ENCODE measurements at regions not wholly inside any gene's neighbourhood (a gene's known extent, or its start where the extent isn't known, plus 50 kb on each side); places are given as distances from the start of the nearest gene placed in this dataset.

DNA sequence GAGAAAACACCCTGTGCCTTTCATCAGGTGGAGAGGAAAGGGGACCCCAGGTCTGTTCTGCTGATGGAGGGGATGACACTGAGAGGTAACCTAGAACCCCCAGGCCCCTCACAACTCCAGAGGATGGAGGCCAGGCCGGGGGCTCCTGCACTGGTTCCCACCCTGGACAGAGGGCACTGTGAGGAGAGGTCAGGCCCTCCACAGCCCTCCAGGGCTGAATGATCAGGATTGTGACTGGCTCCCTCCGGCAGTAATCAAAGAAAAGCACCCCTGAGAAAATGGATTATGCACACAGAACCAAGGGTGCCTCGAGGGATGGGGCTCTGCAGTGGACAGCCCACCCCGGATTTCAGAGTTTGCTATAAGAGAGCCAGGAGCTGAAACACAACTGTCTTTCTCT, 502.8 kb downstream of the TCERG1L start:
- DNase-seq: no peak

DNA sequence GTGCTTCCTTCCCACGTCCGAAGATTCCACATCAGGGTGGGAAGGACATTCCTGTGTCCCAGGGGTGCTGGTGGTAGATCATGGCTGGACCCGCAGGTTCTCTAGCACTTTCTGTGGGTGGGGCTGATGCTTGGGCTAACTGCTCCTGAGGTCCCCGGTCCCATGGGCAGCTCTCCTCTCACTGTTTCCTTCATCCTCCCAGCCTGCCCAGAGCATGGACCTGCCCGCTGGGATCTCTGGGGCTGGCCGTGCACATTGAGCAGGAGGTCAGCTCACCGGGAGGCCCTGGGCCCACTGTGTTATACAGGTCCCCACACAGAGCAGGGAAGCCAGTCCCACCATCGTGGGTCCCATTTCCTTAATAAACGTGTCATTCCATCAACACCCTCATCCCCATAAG, 502.3 kb downstream of the TCERG1L start:
- DNase-seq: no peak

- no peak for DNase-seq
These were observed 501.6 kb downstream of the TCERG1L start for GRCh38 chr10:130809761-130810515.

DNA sequence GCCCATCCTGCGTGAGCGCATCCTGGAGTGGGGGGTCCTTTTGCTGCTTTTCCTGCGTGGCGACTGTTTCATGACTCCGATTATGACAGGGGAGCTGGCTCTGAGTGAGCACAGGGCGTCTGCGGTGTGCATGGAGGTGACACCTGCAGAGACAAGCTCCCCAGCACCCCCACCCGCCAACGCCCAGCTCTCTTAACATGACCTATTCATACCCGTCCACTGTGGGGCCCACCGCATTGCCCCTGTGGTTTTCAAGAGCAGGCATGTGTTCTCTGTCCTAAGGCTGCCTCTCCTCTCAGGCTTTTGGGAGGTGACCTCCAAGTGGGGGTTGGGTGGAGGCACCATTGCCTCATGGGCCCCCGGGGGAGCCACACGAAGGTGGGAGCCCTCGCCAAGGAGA, 500.7 kb downstream of the TCERG1L start:
- no peak for DNase-seq

GRCh38 chr10:130812381-130813148, 499.0 kb downstream of the TCERG1L start:
- no peak for DNase-seq

GRCh38 chr10:130814610-130815009, 496.9 kb downstream of the TCERG1L start:
- DNase-seq: no peak

DNA sequence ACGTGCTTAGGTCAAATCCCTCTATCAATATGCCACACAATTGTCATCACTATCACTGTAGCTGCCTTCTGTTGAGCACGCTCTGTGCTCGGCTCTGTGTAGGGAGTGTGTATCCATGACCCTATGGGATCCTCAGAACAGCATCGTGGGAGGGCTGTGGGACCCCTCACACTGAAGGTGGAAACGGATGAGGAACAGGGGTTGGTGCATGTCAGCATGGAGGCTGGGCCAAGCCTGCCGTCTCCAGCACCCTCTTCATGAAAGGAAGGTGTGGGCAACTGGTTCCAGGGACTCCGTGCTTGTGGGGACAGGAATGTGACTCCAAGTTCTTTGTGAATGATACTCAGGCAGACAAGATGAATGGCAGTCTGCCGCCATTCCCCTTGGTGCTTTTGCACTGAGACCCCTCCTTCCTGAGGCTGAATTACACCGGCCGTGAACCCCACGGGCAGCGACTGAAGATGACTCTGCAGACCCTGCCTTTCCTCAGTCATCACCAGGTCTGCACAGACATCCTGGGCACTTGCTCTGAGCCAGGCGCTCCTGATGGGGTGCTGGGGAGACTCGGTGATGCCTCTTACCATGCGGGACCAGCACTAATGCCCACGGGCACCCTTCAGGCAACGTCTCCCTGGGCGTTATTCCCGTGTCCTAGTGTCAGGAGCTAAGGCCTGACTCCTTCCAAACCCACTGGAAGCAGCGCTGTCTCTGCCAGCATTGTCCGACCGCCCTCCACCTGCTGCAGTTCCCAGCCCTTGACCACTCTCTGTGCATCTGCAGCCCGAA, 495.2 kb downstream of the TCERG1L start:
- DNase-seq: no peak

- no peak for DNase-seq
These were observed 494.4 kb downstream of the TCERG1L start for GRCh38 chr10:130817046-130817624.

DNA sequence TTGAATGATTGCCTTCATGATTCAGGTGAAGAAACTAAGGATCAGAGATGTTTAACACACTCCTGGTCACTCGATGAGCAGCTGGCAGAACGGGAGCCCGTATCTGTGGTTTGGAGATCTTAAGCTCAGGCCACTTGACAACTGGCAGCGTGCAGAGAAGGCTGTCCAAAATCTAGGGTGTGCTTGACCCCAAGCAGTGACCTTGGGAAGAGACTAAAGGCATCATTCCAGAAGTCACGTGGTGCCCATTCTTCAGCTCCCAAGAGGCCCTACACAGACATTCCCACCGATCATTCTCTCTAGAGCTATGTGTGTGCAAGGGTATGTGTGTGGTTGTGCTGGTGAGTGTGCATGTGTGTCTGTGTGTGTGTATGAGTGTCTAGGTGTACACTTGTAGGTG, 493.8 kb downstream of the TCERG1L start:
- no peak for DNase-seq

DNA sequence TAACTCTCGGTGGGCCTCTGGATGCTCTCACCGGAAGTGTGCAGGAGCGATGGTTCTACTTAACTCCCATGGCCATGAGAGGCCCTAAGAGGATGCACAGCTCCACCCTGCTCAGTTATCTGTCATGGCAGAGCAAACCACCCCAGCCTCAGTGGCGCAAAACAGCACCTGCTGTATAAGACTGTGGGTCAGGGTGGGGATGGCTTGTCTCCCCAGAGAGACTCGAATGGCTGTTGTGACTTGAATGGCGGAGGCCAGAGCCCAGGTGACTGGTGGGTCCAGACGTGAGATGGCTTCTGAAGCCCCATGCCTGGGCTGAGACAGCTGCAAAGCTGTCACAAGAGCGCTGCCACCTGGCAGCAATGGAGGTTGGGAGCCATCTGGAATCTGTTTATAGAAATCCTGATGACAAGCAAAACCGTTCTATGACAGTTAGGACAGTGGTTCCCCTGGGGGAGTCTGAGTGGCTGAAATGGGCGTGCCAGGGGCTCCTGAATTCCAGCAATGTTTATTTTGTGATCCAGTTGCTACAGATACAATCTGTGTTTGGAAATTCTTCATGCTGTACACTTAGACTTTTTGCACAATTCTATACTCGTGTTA, 490.5 kb downstream of the TCERG1L start:
- DNase-seq: no peak

DNA sequence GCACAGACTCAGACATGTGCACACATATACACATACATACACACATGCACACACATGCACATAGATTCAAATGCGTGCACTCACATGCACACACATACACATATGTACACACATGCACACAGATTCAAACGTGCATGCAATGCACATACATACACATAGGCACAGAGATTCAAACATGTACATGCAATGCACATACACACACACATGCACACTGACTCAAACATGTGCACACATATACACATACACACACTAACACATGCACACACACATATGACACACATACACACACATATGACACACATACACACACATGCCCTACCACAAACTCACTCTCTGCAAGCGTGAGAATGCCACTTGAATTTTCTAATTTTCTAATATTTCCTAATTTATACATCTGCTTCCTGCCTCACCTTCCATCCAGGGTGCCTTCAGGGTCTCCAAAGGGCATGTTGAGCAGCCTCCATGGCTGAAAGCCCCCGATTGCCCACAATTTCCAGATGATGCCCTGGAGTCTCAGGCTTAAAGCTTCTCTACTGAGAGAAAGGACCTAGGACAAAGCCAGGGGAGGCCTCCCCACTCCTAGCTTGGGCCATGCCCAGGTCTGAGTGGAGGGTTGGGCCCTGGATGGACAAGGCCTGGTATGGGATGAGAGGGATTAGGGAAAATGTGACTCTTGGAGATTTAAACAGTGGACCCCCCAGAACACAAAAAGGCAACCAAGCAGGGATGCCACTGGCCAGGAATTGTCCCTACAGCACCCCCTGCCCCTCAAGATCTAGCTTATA, 487.1 kb downstream of the TCERG1L start:
- DNase-seq: no peak

DNA sequence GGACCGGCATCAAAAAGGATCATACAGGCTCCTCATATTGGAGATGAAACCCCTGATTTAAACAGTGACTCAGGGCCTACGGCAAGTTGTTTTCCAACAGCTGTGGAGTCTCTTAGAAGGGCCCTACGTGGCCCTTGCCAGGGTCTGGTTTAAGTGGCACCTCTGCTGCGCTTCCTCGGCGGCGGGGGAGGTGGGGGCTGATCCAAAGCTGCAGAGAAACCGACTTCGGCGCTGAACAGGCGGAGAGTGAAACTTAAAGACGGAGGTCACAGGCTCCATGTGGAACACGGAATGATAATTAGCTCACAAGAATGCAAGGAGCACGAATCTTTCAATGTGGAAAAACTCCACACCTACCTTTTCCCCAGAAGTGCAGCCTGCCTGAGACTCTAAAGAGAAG, 477.9 kb downstream of the TCERG1L start:
- DNase-seq: no peak

GRCh38 chr10:130834170-130834569, 477.4 kb downstream of the TCERG1L start:
- DNase-seq: no peak

DNA sequence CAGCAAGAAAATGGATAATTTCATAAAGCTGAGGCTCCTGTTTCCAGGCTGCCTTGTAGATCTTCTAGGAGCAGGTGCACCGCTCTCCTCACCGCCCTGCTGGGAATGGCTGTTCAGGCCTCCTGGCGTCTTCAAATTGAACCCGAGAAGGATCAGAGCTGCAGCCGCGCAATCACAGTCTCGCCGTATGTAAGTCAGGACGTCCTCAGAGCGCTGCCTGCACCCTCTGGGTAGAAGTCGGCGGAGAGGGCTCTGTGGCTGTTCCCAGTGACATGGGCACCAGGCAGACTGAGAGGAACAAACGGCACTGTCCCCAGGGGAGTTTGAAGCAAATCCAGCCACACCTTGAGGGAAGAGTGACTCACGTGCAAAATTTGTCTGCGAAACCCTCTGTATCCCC, 476.9 kb downstream of the TCERG1L start:
- DNase-seq: no peak

GRCh38 chr10:130835068-130835467, 476.5 kb downstream of the TCERG1L start:
- DNase-seq: no peak

DNA sequence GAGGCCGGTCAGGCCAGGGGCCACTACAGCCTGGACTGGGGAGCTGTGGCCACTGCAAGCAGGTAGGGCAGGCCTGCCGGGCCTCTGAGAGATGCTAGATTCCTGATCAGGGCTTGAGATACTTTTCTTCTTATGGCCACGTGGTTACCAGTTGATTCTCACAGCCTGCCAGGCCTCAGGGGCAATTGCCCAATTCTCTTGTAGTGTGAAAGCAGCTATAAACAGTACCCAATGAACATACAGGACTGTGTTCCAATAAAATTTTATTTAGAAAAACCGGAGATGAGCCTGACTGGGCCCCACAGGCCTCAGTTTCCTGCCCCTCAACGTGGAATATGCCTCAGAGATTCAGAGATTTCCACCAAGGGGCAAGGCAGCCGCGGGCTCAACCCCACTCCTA, 475.2 kb downstream of the TCERG1L start:
- no peak for DNase-seq

DNA sequence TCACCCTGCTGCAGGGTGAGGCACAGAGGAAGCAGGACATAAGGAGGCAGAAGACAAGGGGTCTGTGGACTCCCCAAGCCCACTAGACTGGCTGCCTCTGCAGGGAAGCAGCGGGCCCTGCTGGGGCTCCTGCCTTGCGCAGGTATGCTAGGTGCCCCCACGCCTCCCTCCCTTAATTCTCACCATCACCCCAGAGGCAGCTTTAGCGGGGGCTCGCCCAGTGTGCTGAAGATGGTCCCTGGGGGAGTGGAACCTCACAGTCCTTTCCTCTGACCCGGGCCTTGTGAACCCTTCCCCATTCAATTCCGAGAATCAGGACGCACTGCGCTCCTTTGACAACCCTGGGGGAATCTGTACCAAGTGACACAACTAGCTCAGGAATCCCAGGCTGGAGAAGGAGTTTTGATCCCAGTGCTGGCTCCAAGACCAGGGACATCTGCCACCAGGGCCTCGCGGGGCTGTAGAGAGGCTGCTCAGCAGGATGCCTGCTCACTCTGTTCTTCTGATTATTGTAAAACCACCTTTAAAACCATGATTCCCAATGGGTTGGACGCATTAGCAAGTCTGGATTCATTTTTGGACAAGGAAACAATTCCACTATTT, 468.4 kb downstream of the TCERG1L start:
- no peak for DNase-seq

DNA sequence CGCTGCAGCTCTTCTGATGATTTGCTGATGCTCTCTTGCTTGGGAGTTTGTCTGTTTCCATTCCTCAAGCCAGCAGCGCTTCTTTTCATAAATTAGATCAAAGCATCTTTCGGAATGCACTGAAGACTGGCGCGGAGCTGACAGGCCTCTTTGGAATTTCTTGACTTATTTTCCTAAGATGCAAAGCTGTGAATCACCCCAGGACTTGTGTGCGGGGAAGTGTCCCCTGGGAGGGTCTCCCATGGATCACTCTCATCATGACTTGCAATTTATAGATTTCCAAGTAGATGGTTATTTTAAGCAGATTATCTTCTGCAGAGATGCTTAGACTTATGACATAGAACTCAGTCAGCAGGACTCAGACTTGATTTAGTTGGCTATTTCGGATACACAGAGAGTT, 467.2 kb downstream of the TCERG1L start:
- no peak for DNase-seq

DNA sequence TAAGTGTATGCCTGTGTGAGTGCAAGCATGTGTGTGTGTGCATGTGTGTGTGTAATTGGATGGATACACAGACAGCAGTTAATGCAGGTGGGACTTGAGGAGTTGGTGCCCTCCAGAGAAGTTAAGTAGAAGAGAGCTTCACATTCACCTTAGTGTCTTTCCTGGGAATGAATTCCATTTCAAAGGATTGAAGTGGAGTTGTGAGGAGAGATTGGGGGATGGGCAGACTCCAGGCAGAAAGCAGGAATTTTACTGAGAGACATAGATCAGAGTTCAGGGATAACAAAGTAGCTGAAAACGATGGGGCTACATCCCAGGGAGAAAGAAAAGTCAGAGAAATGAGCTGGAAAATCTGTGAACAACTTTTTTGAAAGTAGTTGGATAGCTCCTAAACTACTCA, 464.4 kb downstream of the TCERG1L start:
- no peak for DNase-seq

DNA sequence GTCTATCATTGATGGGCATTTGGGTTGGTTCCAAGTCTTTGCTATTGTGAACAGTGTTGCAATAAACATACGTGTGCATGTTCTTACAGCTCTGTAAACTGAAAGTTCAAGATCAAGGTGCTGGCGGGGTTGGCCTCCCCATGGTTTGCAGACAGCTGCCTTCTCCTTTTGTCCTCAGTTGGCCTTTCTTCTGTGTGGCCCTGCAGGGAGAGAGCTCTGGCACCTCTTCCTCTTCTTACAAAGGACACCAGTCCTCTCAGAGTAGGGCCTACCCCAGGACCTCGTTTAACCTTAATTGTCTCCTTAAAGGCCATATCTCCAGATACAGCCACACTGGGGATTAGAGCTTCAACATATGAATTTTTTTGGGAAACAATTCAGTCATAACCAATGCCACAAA, 462.7 kb downstream of the TCERG1L start:
- no peak for DNase-seq

- DNase-seq: no peak
These were observed 457.4 kb downstream of the TCERG1L start for GRCh38 chr10:130854151-130854550.
